HepG2 (cell line): ENCODE measurements at regions not wholly inside any gene's neighbourhood (a gene's known extent, or its start where the extent isn't known, plus 50 kb on each side); places are given as distances from the start of the nearest gene placed in this dataset.

Source experiments
- ATAC-seq: fragments of 200-7000 bp; cut with Tn5 transposase; 3 replicates; pipeline ENCODE4 v1.9.1; 2020; ENCODE audit warnings: mild to moderate bottlenecking, moderate library complexity
- BruUV-seq: library from RNA; stranded (reverse); fragments of 400-500 nt; replicated peaks from 2 replicates; lab custom pipeline; 2021; lab: Mats Ljungman, UMichigan
- CTCF ChIA-PET: fragments of 300-600 bp; formaldehyde crosslinking; extraction: SDS; loops from one replicate; lab custom pipeline; 2021; ENCODE audit warnings: low total read pairs, inconsistent platforms, low intra/inter-chr PET ratio; lab: Yijun Ruan, JAX
- POLR2A ChIA-PET: fragments of 350-600 bp; sonication (Branson Sonifier 250); formaldehyde crosslinking; loops from one replicate; lab custom pipeline; 2020; ENCODE audit warnings: antibody characterized with exemption, inconsistent platforms; lab: Yijun Ruan, JAX
- DNase-seq: peaks from one replicate; pipeline ENCODE4 v3.0.0-alpha.2; 2015; ENCODE audit warnings: low spot score
- FAIRE-seq: peaks from 3 replicates; lab custom pipeline; 2011; peaks lifted over from hg19 to GRCh38; lab: Jason Lieb, UNC
- H2AFZ ChIP-seq: one replicate; pipeline ENCODE4 v1.6.1; 2011; ENCODE audit warnings: low read length, inconsistent platforms
- H3K27ac ChIP-seq: fragments of 300-600 bp; 3 replicates; pipeline ENCODE4 v1.8.0; 2011; ENCODE audit warnings: mixed run types, mild to moderate bottlenecking, mixed read lengths, low read length, inconsistent platforms; ENCODE audit not compliant: insufficient read depth; ENCODE audit errors: extremely low read length
- H3K27me3 ChIP-seq, 2 experiments: fragments of 200-600 bp in 1 of 2; 2 replicates in 1 of 2; 3 replicates in 1 of 2; pipeline versions ENCODE4 v1.6.0 to v1.8.0; 2011; ENCODE audit warnings: low read length in 2 of 2, mild to moderate bottlenecking in 2 of 2, moderate library complexity in 2 of 2, inconsistent platforms in 1 of 2; ENCODE audit not compliant: insufficient read depth in 2 of 2, control insufficient read depth in 1 of 2
- H3K36me3 ChIP-seq, 2 experiments: fragments of 200-600 bp in 1 of 2; replicated peaks in 1 of 2; 2 replicates in 1 of 2; 3 replicates in 1 of 2; pipeline versions ENCODE4 v1.5.1 to v1.8.0; 2011; ENCODE audit warnings: low read length in 2 of 2, inconsistent platforms in 1 of 2; ENCODE audit not compliant: insufficient read depth in 2 of 2, control insufficient read depth in 1 of 2
- H3K4me1 ChIP-seq: 2 replicates; pipeline ENCODE4 v1.5.1; 2012; ENCODE audit warnings: low read length, inconsistent platforms; ENCODE audit not compliant: insufficient read depth
- H3K4me2 ChIP-seq: 2 replicates; pipeline ENCODE4 v1.6.0; 2011; ENCODE audit warnings: low read depth, low read length, inconsistent platforms
- H3K4me3 ChIP-seq, 3 experiments: fragments of 200-600 bp in 1 of 3; sonication (generic), shearing (Covaris generic) in 1 of 3; replicated peaks in 1 of 3; 2 replicates each; pipeline ENCODE4 v1.5.1; 2011 to 2016; ENCODE audit warnings: low read length in 3 of 3, inconsistent platforms in 2 of 3, low read depth in 2 of 3, mild to moderate bottlenecking in 2 of 3, control low read depth in 1 of 3, mixed read lengths in 1 of 3; ENCODE audit not compliant: insufficient read depth in 1 of 3
- H3K79me2 ChIP-seq: one replicate; pipeline ENCODE4 v1.6.1; 2011; ENCODE audit warnings: low read length, inconsistent platforms; ENCODE audit not compliant: insufficient read depth
- H3K9ac ChIP-seq: 2 replicates; pipeline ENCODE4 v1.6.0; 2011; ENCODE audit warnings: mild to moderate bottlenecking, low read depth, low read length, inconsistent platforms; ENCODE audit not compliant: insufficient read depth
- H3K9me3 ChIP-seq: 2 replicates; pipeline ENCODE4 v1.5.1; 2012; ENCODE audit warnings: mild to moderate bottlenecking, low read length
- H4K20me1 ChIP-seq: 2 replicates; pipeline ENCODE4 v1.6.0; 2011; ENCODE audit warnings: inconsistent platforms, mild to moderate bottlenecking, low read length, moderate library complexity; ENCODE audit not compliant: insufficient read depth
- BRCA1 ChIP-seq: sonication (generic); formaldehyde crosslinking; IDR thresholded peaks from 2 replicates; pipeline ENCODE4 v1.4.0; 2020; ENCODE audit warnings: missing genetic modification reagents
- CCAR2 ChIP-seq: fragments of 200-400 bp; formaldehyde crosslinking; optimal IDR thresholded peaks from 2 replicates; pipeline ENCODE3; 2018; ENCODE audit warnings: low read depth, mild to moderate bottlenecking, low read length, moderate library complexity
- FUBP1 ChIP-seq: sonication (generic); formaldehyde crosslinking; IDR thresholded peaks from 2 replicates; pipeline ENCODE4 v1.5.1; 2020; ENCODE audit warnings: missing genetic modification reagents, mild to moderate bottlenecking, borderline replicate concordance
- GMEB2 ChIP-seq: IDR thresholded peaks from 2 replicates; pipeline ENCODE4 v1.6.1; 2016; ENCODE audit warnings: missing biosample characterization, missing genetic modification reagents, low read depth
- MEF2D ChIP-seq: sonication (generic); formaldehyde crosslinking; IDR thresholded peaks from 2 replicates; pipeline ENCODE4 v1.5.1; 2020; ENCODE audit warnings: mild to moderate bottlenecking, missing genetic modification reagents
- NR1H2 ChIP-seq: sonication (generic); formaldehyde crosslinking; IDR thresholded peaks from 2 replicates; pipeline ENCODE4 v1.8.1; 2022; ENCODE audit warnings: low read depth, missing genetic modification reagents, borderline replicate concordance
- RBM39 ChIP-seq: fragments of 200-400 bp; formaldehyde crosslinking; IDR thresholded peaks from one replicate; pipeline ENCODE4 v1.6.1; 2018; ENCODE audit warnings: antibody characterized with exemption, mild to moderate bottlenecking, low read depth, low read length; ENCODE audit not compliant: poor library complexity, severe bottlenecking
- SOX5 ChIP-seq: IDR thresholded peaks from 2 replicates; pipeline ENCODE4 v1.6.1; 2016; ENCODE audit warnings: borderline replicate concordance
- ZNF20 ChIP-seq: sonication (generic); formaldehyde crosslinking; IDR thresholded peaks from 2 replicates; pipeline ENCODE4 v1.4.0; 2020; ENCODE audit warnings: mild to moderate bottlenecking, moderate library complexity, missing genetic modification reagents
- ZNF207 ChIP-seq: fragments of 450-650 bp; IDR thresholded peaks from 2 replicates; pipeline ENCODE4 v1.6.1; 2016; ENCODE audit warnings: antibody characterized with exemption, borderline replicate concordance
- ZNF24 ChIP-seq: fragments of 450-650 bp; IDR thresholded peaks from 2 replicates; pipeline ENCODE4 v1.6.1; 2017; ENCODE audit warnings: antibody characterized with exemption, mild to moderate bottlenecking
- ZNF484 ChIP-seq: sonication (generic); formaldehyde crosslinking; IDR thresholded peaks from 2 replicates; pipeline ENCODE4 v1.5.1; 2020; ENCODE audit warnings: mild to moderate bottlenecking, low read depth, missing genetic modification reagents, borderline replicate concordance
- ZSCAN9 ChIP-seq: IDR thresholded peaks from 2 replicates; pipeline ENCODE4 v1.6.1; 2016; ENCODE audit warnings: borderline replicate concordance
- WGBS: methylation state at CpG from one replicate; pipeline ENCODE4 v1.1.6; 2017; ENCODE audit warnings: low lambda C conversion rate; 5-methylcytosine and 5-hydroxymethylcytosine counted together
- in situ Hi-C: cut with HindIII; loops from 2 replicates; pipeline ENCODE4 v1.10.0; 2017; ENCODE audit warnings: low pct_unique_long_range_greater_than_20kb; ENCODE audit not compliant: extremely low pct_ligation_motif_present
- intact Hi-C: fragments of 100-400 bp; cut with micrococcal nuclease; formaldehyde crosslinking; loops from one replicate; pipeline ENCODE4 v1.10.0; 2022; ENCODE audit not compliant: unreplicated experiment
- TF ChIP-seq, protein P1 (sequence below): sonication (generic); formaldehyde crosslinking; IDR thresholded peaks from 2 replicates; pipeline ENCODE4 v1.5.0; 2020; ENCODE audit warnings: missing genetic modification reagents

DNA sequence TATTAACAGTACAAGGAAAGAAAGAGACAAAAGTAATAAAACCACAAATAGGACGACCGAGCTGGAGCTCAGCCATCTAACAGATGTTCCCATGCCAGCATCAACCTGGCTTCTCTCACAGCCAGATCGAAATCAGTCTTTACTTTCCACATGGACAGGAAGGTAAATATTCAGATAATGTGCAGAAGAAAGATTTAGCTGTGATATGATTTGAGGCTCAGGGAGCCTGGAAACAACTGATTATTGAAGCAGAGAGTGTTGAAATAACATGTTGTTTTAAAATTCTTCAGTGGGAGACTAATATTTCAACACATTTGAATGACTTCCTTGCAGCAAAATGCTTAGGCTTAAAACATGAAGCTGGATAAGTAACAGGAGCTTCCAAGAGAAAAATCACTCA, 546.8 kb downstream of the ETS1 start (continued):
- TF ChIP-seq CCAR2 (no peak), FUBP1 (CRISPR knock-in tag) (no peak)

DNA sequence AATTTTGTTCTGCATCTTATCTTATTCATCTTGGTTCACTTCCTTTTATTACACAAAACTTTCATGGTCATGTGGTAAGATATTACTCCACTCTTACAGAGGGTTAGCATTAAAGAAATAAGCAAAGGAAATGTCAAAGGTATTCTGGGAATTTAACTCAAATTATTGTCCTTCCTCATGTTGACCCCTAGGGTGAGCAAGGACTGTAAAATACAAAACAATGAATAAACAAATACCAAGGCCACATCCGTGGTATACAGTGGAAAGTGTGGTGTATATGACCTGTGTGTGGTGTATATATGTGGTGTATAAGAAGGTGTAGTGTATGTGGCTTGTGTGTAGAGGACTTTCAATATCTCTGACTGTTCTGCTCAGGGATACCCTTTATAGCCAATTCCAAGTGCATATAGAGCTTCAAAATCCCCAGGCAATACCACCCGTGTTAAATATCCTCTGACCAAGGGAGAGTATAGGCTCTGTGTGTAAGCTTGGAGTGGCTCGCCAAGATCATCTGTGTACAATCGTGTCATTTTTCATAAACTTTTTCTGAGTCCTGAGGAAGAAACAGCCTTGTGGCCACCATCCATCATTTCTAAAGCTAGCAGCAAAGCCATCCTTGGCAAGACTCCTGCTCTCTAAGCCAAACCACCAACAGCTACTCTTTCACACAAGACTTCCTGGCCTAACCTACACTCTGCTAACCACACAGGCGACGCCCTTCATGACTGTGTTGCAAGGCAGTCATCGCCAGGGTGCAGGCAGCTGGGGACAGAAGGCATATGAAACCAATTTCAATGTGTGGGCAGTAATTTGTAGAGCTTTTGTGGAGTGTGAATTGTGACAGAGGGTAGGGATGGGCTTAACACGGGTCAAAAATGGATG, 548.0 kb downstream of the ETS1 start:
- TF ChIP-seq SOX5 (CRISPR knock-in tag): no peak
- no peak for TF ChIP-seq NR1H2 (CRISPR knock-in tag)
- no peak for TF ChIP-seq GMEB2 (CRISPR knock-in tag)
- no peak for TF ChIP-seq MEF2D
- no peak for TF ChIP-seq ZNF20 (CRISPR knock-in tag)
- TF ChIP-seq ZNF24: no peak
- TF ChIP-seq RBM39: no peak
- no peak for TF ChIP-seq ZSCAN9 (CRISPR knock-in tag)
- TF ChIP-seq BRCA1 (CRISPR knock-in tag): no peak
- TF ChIP-seq, protein P1, sequence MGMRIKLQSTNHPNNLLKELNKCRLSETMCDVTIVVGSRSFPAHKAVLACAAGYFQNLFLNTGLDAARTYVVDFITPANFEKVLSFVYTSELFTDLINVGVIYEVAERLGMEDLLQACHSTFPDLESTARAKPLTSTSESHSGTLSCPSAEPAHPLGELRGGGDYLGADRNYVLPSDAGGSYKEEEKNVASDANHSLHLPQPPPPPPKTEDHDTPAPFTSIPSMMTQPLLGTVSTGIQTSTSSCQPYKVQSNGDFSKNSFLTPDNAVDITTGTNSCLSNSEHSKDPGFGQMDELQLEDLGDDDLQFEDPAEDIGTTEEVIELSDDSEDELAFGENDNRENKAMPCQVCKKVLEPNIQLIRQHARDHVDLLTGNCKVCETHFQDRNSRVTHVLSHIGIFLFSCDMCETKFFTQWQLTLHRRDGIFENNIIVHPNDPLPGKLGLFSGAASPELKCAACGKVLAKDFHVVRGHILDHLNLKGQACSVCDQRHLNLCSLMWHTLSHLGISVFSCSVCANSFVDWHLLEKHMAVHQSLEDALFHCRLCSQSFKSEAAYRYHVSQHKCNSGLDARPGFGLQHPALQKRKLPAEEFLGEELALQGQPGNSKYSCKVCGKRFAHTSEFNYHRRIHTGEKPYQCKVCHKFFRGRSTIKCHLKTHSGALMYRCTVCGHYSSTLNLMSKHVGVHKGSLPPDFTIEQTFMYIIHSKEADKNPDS (CRISPR knock-in tag): no peak
- TF ChIP-seq ZNF484 (CRISPR knock-in tag): no peak
- TF ChIP-seq ZNF207: no peak
- no peaks in the 10 kb centered on the region for H4K20me1 ChIP-seq
- H3K4me3 ChIP-seq: no peak overlapping the region
- WGBS: 7% methylated on average over 7 of the region's 8 CpGs
- H3K9ac ChIP-seq: no peak overlapping the region
- no peak overlapping the region for H2AFZ ChIP-seq
- H3K4me2 ChIP-seq: no peak overlapping the region
- no peak overlapping the region for H3K27ac ChIP-seq
- no peaks in the 10 kb centered on the region for H3K9me3 ChIP-seq
- intact Hi-C loops: no loop called here
- POLR2A ChIA-PET: no interaction called here
- H3K36me3 ChIP-seq: no peaks in the 10 kb centered on the region
- H3K79me2 ChIP-seq: no peaks in the 10 kb centered on the region
- no peaks in the 10 kb centered on the region for H3K4me1 ChIP-seq
- in situ Hi-C loops: no loop called here
- FAIRE-seq: no peak
- no peak for DNase-seq
- no peaks in the 10 kb centered on the region; a peak in 2 of 5 replicates for H3K27me3 ChIP-seq
- no TSS peak for BruUV-seq
- ATAC-seq: no peak
- CTCF ChIA-PET: no interaction called here
